Neural progenitor cell (in vitro differentiated cells): ENCODE measurements at regions not wholly inside any gene's neighbourhood (a gene's known extent, or its start where the extent isn't known, plus 50 kb on each side); places are given as distances from the start of the nearest gene placed in this dataset.

Experiments
- DNase-seq: peaks from one replicate; pipeline ENCODE4 v3.0.0-alpha.2; 2016; ENCODE audit warnings: low spot score
- H2AFZ ChIP-seq: fragments of 200-600 bp; sonication (generic); replicated peaks from 2 replicates; pipeline ENCODE4 v1.6.1; 2016; ENCODE audit warnings: antibody characterized with exemption
- H3F3A ChIP-seq: fragments of 200-600 bp; sonication (generic); 2 replicates; pipeline ENCODE4 v1.6.1; 2016; ENCODE audit warnings: antibody characterized with exemption, low read depth
- H3K27ac ChIP-seq: fragments of 200-600 bp; sonication (generic); 2 replicates; pipeline ENCODE4 v1.5.1; 2016; ENCODE audit warnings: mild to moderate bottlenecking
- H3K27me3 ChIP-seq: fragments of 200-600 bp; sonication (generic); 2 replicates; pipeline ENCODE4 v1.6.1; 2016; ENCODE audit warnings: mild to moderate bottlenecking, moderate library complexity
- H3K36me3 ChIP-seq: fragments of 200-600 bp; sonication (generic); 2 replicates; pipeline ENCODE4 v1.5.1; 2016
- H3K4me1 ChIP-seq: fragments of 200-600 bp; sonication (generic); 2 replicates; pipeline ENCODE4 v1.6.1; 2016; ENCODE audit warnings: mixed run types
- H3K4me2 ChIP-seq: fragments of 200-600 bp; sonication (generic); 2 replicates; pipeline ENCODE4 v1.6.1; 2016
- H3K4me3 ChIP-seq: fragments of 200-600 bp; sonication (generic); 2 replicates; pipeline ENCODE4 v1.5.1; 2016
- H3K79me2 ChIP-seq: fragments of 200-600 bp; sonication (generic); 2 replicates; pipeline ENCODE4 v1.6.1; 2016; ENCODE audit warnings: low read depth
- H3K9ac ChIP-seq: fragments of 200-600 bp; sonication (generic); 2 replicates; pipeline ENCODE4 v1.6.1; 2016
- H3K9me3 ChIP-seq: fragments of 200-600 bp; sonication (generic); 2 replicates; pipeline ENCODE4 v1.5.1; 2016; ENCODE audit warnings: low read depth
- H4K20me1 ChIP-seq: fragments of 200-600 bp; sonication (generic); 2 replicates; pipeline ENCODE4 v1.6.1; 2016; ENCODE audit warnings: low read depth
- H3K27ac Mint-ChIP-seq: 3 replicates; pipeline ENCODE4 v1.8.0; 2021; ENCODE audit warnings: mixed read lengths
- H3K27me3 Mint-ChIP-seq: 2 replicates; pipeline ENCODE4 v1.8.0; 2022; ENCODE audit warnings: low read depth, mild to moderate bottlenecking, inconsistent platforms, moderate library complexity, mixed read lengths; ENCODE audit not compliant: insufficient read depth
- H3K36me3 Mint-ChIP-seq: 3 replicates; pipeline ENCODE4 v1.8.0; 2021; ENCODE audit warnings: mixed read lengths
- H3K4me1 Mint-ChIP-seq: 3 replicates; pipeline ENCODE4 v1.8.0; 2021; ENCODE audit warnings: mixed read lengths
- H3K4me3 Mint-ChIP-seq: 3 replicates; pipeline ENCODE4 v1.8.0; 2021; ENCODE audit warnings: mild to moderate bottlenecking, moderate library complexity, mixed read lengths
- H3K9me3 Mint-ChIP-seq: 3 replicates; pipeline ENCODE4 v1.8.0; 2020; ENCODE audit warnings: mixed read lengths
- CTCF ChIP-seq: fragments of 200-600 bp; sonication (generic); IDR thresholded peaks from 2 replicates; pipeline ENCODE4 v1.5.1; 2017; ENCODE audit warnings: antibody characterized with exemption, mild to moderate bottlenecking
- EZH2 ChIP-seq: fragments of 200-600 bp; sonication (generic); IDR thresholded peaks from 2 replicates; pipeline ENCODE4 v1.6.1; 2017; ENCODE audit warnings: antibody characterized with exemption, mild to moderate bottlenecking, moderate library complexity
- EZH2phosphoT487 ChIP-seq: fragments of 200-600 bp; sonication (generic); IDR thresholded peaks from 2 replicates; pipeline ENCODE4 v1.6.1; 2017; ENCODE audit warnings: antibody characterized with exemption

GRCh38 chr1:163436140-163436812 is 114.5 kb downstream of the NUF2 start:
- TF ChIP-seq EZH2phosphoT487 (no peak), EZH2 (no peak), CTCF (no peak)
- no peak for DNase-seq
- no peaks in the 10 kb centered on the region for H3K79me2 ChIP-seq
- no peaks in the 10 kb centered on the region for H4K20me1 ChIP-seq
- no peak overlapping the region for H3K4me2 ChIP-seq
- H3K4me1 ChIP-seq = no peaks in the 10 kb centered on the region
- H3K9ac ChIP-seq = no peak overlapping the region
- H3K27ac ChIP-seq = no peak overlapping the region
- H2AFZ ChIP-seq = no peak overlapping the region
- Mint-ChIP-seq H3K27ac (no peak overlapping the region), H3K36me3 (no peaks in the 10 kb centered on the region), H3K9me3 (peaks cover 2% of the 10 kb centered on the region), H3K27me3 (peaks cover 4% of the 10 kb centered on the region), H3K4me3 (no peak overlapping the region), H3K4me1 (peaks cover 12% of the 10 kb centered on the region)
- no peaks in the 10 kb centered on the region for H3K9me3 ChIP-seq
- no peaks in the 10 kb centered on the region for H3K27me3 ChIP-seq
- H3K4me3 ChIP-seq = no peak overlapping the region
- no peaks in the 10 kb centered on the region for H3F3A ChIP-seq
- no peaks in the 10 kb centered on the region for H3K36me3 ChIP-seq

DNA sequence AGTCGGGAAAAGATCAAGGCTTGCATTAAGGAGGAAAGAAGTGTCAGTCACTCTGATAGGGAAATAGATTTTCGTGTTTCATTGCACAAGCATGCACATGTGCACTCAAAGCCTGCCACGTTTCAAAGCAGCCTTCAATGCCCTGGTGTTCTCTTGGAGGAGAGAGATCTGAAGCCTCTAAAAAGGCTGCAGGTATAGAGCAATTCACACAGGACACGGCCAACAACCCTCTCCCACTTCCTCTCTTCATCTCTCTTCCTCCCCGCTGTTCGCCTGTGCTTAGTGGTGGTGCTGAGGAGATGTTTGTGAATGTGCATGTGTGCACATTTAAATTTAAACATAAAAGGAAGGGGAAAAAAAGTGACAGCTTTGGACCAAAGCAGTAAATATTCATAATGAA is 117.7 kb downstream of the NUF2 start:
- DNase-seq = no peak
- H3K27ac Mint-ChIP-seq = no peak overlapping the region
- no peaks in the 10 kb centered on the region for H3K9me3 Mint-ChIP-seq
- H2AFZ ChIP-seq = no peak overlapping the region
- no peak overlapping the region for H3K4me3 Mint-ChIP-seq
- H3K4me2 ChIP-seq = no peak overlapping the region
- peaks cover 13% of the 10 kb centered on the region for H3K4me1 Mint-ChIP-seq
- H3K36me3 ChIP-seq = no peaks in the 10 kb centered on the region
- no peak overlapping the region for H3K27ac ChIP-seq
- H3K4me1 ChIP-seq = no peaks in the 10 kb centered on the region
- no peak overlapping the region for H3K4me3 ChIP-seq
- peaks cover 4% of the 10 kb centered on the region for H3K27me3 Mint-ChIP-seq
- H3F3A ChIP-seq = no peaks in the 10 kb centered on the region
- no peaks in the 10 kb centered on the region for H3K79me2 ChIP-seq
- no peak overlapping the region for H3K9ac ChIP-seq
- no peaks in the 10 kb centered on the region for H3K9me3 ChIP-seq
- TF ChIP-seq CTCF = no peak
- no peak for TF ChIP-seq EZH2
- TF ChIP-seq EZH2phosphoT487 = no peak
- H3K27me3 ChIP-seq = no peaks in the 10 kb centered on the region
- no peaks in the 10 kb centered on the region for H3K36me3 Mint-ChIP-seq
- no peaks in the 10 kb centered on the region for H4K20me1 ChIP-seq

GRCh38 chr1:163440090-163440489 is 118.3 kb downstream of the NUF2 start:
- Histone ChIP-seq H3K4me1 (no peaks in the 10 kb centered on the region), H3K9me3 (no peaks in the 10 kb centered on the region), H3K9ac (no peak overlapping the region), H3K27me3 (no peaks in the 10 kb centered on the region), H4K20me1 (no peaks in the 10 kb centered on the region), H3K79me2 (no peaks in the 10 kb centered on the region), H3F3A (no peaks in the 10 kb centered on the region), H2AFZ (no peak overlapping the region), H3K4me2 (no peak overlapping the region), H3K27ac (no peak overlapping the region), H3K4me3 (no peak overlapping the region), H3K36me3 (no peaks in the 10 kb centered on the region)
- no peak for TF ChIP-seq CTCF
- TF ChIP-seq EZH2 = no peak
- TF ChIP-seq EZH2phosphoT487 = no peak
- Mint-ChIP-seq H3K4me1 (peaks cover 18% of the 10 kb centered on the region), H3K9me3 (no peaks in the 10 kb centered on the region), H3K36me3 (no peaks in the 10 kb centered on the region), H3K4me3 (no peak overlapping the region), H3K27ac (no peak overlapping the region), H3K27me3 (peaks cover 4% of the 10 kb centered on the region)
- DNase-seq = no peak
